Neural crest cell (in vitro differentiated cells): ENCODE measurements at regions not wholly inside any gene's neighbourhood (a gene's known extent, or its start where the extent isn't known, plus 50 kb on each side); places are given as distances from the start of the nearest gene placed in this dataset.
"Not testable (repeated sequence)": the region's sequence is repeated elsewhere in the genome, so short reads cannot be mapped to it uniquely, and the experiment has no call there.

Experiments used
- DNase-seq: peaks from one replicate; pipeline ENCODE4 v3.0.0; 2021; ENCODE audit warnings: low read depth, mixed read lengths, low spot score
- H3K27ac Mint-ChIP-seq: one replicate; pipeline ENCODE4 v1.8.0; 2021; ENCODE audit warnings: mild to moderate bottlenecking, mixed read lengths; ENCODE audit not compliant: unreplicated experiment
- H3K27me3 Mint-ChIP-seq: 2 replicates; pipeline ENCODE4 v1.8.0; 2021; ENCODE audit warnings: low read depth, mild to moderate bottlenecking, mixed read lengths
- H3K36me3 Mint-ChIP-seq: 2 replicates; pipeline ENCODE4 v1.8.0; 2021; ENCODE audit warnings: low read depth, mild to moderate bottlenecking, mixed read lengths
- H3K4me1 Mint-ChIP-seq: 2 replicates; pipeline ENCODE4 v1.8.0; 2021; ENCODE audit warnings: mixed read lengths
- H3K4me3 Mint-ChIP-seq: one replicate; pipeline ENCODE4 v1.8.0; 2021; ENCODE audit warnings: mild to moderate bottlenecking, mixed read lengths
- H3K9me3 Mint-ChIP-seq: 2 replicates; pipeline ENCODE4 v1.8.0; 2021; ENCODE audit warnings: mixed read lengths
- TF ChIP-seq, protein P1 (sequence below): fragments of 200-600 bp; sonication (generic); conservative IDR thresholded peaks from 2 replicates; pipeline ENCODE4 v1.5.0; 2021; ENCODE audit warnings: antibody characterized with exemption, mild to moderate bottlenecking

DNA sequence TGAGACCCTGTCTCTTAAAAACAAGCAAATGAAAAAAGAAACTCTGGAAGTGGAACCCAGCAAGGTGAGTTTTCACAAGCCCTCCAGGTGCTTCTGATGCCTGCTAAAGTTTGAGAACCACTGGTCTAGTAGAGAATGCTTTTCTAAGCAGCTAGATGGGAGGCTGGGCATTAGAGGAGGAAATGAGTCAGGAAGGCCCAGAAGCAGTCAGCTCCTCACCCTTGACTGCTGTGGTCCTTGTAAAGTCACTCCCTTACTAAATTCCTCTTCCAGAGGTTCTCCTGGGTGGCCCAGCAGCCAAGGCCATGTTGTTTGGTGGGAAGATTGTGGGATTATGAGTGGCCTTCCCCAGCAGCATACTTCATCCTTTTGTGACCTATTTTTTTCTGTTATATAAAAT lies 52.0 kb upstream of the FYN start:
- Mint-ChIP-seq H3K27me3 (no peaks in the 10 kb centered on the region), H3K4me1 (peaks cover 22% of the 10 kb centered on the region), H3K9me3 (no peaks in the 10 kb centered on the region), H3K36me3 (no peaks in the 10 kb centered on the region), H3K27ac (no peak overlapping the region), H3K4me3 (no peak overlapping the region)
- TF ChIP-seq, protein P1, sequence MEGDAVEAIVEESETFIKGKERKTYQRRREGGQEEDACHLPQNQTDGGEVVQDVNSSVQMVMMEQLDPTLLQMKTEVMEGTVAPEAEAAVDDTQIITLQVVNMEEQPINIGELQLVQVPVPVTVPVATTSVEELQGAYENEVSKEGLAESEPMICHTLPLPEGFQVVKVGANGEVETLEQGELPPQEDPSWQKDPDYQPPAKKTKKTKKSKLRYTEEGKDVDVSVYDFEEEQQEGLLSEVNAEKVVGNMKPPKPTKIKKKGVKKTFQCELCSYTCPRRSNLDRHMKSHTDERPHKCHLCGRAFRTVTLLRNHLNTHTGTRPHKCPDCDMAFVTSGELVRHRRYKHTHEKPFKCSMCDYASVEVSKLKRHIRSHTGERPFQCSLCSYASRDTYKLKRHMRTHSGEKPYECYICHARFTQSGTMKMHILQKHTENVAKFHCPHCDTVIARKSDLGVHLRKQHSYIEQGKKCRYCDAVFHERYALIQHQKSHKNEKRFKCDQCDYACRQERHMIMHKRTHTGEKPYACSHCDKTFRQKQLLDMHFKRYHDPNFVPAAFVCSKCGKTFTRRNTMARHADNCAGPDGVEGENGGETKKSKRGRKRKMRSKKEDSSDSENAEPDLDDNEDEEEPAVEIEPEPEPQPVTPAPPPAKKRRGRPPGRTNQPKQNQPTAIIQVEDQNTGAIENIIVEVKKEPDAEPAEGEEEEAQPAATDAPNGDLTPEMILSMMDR, result no peak
- no peak for DNase-seq

DNA sequence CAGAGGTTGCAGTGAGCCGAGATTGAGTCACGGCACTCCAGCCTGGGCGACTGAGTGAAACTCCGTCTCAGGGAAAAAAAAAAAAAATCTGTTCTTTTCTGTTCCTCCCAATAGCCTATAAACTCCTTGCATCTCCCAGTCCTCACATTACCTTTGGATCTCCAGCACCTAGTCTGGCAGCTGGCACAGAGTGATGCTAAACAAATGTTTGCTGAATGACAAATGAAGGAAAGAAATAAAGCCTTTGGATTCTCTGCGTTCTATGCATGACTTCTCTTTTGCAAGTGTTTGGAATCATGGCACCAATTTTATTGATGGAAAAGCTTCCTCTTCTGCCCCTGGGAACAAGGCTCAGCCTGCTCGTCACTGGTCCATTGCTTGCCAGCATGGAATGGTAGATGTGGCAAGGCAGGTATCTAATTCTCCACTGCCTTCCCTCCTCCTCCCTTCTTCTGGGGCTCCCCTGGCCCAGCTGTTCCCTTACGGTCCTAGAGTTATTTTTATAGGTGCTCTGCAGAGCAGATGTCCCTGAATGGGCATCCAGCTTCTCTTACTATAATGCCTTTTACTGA lies 53.6 kb upstream of the FYN start:
- H3K27me3 Mint-ChIP-seq, result no peaks in the 10 kb centered on the region
- H3K4me1 Mint-ChIP-seq, result peaks cover 6% of the 10 kb centered on the region
- H3K9me3 Mint-ChIP-seq, result peaks cover under 1% of the 10 kb centered on the region
- H3K4me3 Mint-ChIP-seq, result no peak overlapping the region
- H3K27ac Mint-ChIP-seq, result no peak overlapping the region
- peaks cover under 1% of the 10 kb centered on the region for H3K36me3 Mint-ChIP-seq
- no peak for DNase-seq
- TF ChIP-seq, protein P1, result no peak

DNA sequence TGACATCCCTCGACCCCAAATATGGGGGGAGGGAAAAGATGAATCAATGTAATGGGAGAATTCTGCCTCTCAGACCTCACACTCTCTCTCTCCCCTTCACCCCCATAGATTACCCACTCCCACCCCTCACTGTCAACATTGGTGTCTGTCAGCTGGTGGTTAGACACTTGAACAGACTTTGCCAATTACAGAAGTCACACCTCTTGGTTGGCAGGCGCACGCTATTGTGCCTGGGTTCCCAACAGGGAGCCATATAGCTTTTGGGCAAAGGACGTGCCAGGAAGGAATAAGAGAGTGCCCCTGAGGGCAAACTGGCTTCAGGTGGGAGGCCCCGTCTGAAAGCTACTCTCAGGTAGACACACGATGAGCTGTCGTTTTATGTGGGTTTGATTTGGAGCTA lies 54.1 kb upstream of the FYN start:
- H3K27me3 Mint-ChIP-seq, result no peaks in the 10 kb centered on the region
- peaks cover 5% of the 10 kb centered on the region for H3K9me3 Mint-ChIP-seq
- peaks cover 5% of the 10 kb centered on the region for H3K4me1 Mint-ChIP-seq
- H3K4me3 Mint-ChIP-seq, result no peak overlapping the region
- TF ChIP-seq, protein P1, result no peak
- H3K27ac Mint-ChIP-seq, result no peak overlapping the region
- H3K36me3 Mint-ChIP-seq, result peaks cover 5% of the 10 kb centered on the region
- no peak for DNase-seq

DNA sequence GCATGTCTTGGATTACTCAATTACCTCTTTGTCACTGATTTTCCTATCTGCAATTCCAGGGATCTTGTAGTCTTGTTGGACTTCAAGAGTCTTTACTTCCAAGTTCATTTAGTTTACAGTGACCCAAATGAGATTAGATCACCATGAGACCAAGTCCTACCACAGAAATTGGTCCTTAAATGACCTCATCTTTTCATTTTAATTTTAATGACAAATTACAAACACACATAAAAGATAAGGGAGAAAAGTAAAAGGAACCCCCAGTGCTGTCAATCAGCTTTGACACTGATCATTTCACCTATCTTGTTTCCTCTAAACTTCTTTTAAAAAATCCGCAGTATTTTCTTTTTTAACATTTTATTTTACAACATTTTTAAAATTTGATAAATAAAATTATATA lies 54.9 kb upstream of the FYN start:
- H3K4me3 Mint-ChIP-seq, result no peak overlapping the region
- no peak overlapping the region for H3K27ac Mint-ChIP-seq
- H3K27me3 Mint-ChIP-seq, result no peaks in the 10 kb centered on the region
- H3K9me3 Mint-ChIP-seq, result peaks cover 10% of the 10 kb centered on the region
- peaks cover 5% of the 10 kb centered on the region for H3K4me1 Mint-ChIP-seq
- TF ChIP-seq, protein P1, result no peak
- H3K36me3 Mint-ChIP-seq, result peaks cover 10% of the 10 kb centered on the region
- DNase-seq, result no peak

DNA sequence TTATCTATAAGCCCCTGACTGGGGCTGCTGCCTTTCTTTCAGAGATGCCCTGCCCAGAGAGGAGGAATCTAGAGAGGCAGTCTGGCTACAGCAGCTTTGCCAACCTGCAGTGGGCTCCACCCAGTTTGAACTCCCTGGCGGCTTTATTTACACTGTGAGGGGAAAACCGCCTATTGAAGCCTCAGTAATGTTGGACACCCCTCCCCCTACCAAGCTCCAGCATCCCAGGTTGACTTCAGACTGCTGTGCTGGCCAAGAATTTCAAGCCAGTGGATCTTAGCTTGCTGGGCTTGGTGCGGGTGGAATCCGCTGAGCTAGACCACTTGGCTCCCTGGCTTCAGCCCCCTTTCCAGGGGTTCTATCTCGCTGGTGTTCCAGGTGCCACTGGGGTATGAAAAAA lies 61.4 kb upstream of the FYN start:
- not testable (repeated sequence) for H3K27me3 Mint-ChIP-seq, H3K27ac Mint-ChIP-seq, H3K4me3 Mint-ChIP-seq, H3K4me1 Mint-ChIP-seq, DNase-seq
- Mint-ChIP-seq H3K36me3 (peaks cover 12% of the 10 kb centered on the region), H3K9me3 (peaks cover 12% of the 10 kb centered on the region)

DNA sequence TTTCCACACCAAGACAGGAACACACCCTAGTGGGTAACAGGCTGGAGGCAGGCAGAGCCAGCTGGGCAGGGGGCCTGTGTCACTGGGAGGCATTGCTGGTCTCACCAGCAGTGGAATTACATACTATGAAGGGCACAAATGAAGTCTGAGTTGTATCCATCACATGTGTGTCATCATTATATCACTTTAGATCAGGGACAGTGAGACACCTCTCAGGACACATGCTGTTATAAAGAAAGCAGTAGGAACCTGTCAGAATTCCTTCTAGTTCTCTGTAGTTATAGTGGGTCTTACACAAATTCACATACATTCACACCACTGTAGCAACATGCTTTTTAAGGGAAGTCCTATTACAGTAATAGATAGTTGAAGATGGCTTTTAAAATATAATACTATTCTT lies 63.5 kb upstream of the FYN start:
- TF ChIP-seq, protein P1, result no peak
- no peaks in the 10 kb centered on the region for H3K4me1 Mint-ChIP-seq
- H3K36me3 Mint-ChIP-seq, result peaks cover 12% of the 10 kb centered on the region
- DNase-seq, result no peak
- peaks cover 12% of the 10 kb centered on the region for H3K9me3 Mint-ChIP-seq
- H3K27ac Mint-ChIP-seq, result no peak overlapping the region
- H3K4me3 Mint-ChIP-seq, result no peak overlapping the region
- H3K27me3 Mint-ChIP-seq, result no peaks in the 10 kb centered on the region
